HG02885 (cell line): ENCODE measurements at regions not wholly inside any gene's neighbourhood (a gene's known extent, or its start where the extent isn't known, plus 50 kb on each side); places are given as distances from the start of the nearest gene placed in this dataset.

Experiments used
- ATAC-seq: cut with Tn5 transposase; IDR thresholded peaks from one replicate; pipeline ENCODE4 v1.9.1; 2021; ENCODE audit warnings: mild to moderate bottlenecking; ENCODE audit not compliant: unreplicated experiment, poor library complexity

DNA sequence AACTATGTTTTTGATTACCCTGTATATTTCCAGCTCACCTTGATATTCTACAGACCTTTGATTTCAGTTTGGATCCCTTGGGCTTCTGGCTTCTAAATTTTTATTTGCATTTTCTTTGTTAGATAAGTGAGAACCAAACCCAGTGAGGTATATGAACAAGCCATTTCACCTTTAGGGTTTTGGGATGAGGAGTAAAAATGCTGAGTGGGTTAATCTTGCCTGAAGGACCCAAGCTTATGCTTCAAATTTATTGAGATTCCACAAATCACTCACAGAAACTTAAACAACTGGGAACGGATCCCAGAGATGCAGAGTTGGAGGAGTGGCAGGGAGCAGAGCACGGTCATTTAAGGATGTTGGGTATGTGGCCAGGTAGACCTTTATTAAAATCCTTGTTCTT is 263.3 kb upstream of the BMP2 start:
- ATAC-seq: no peak

DNA sequence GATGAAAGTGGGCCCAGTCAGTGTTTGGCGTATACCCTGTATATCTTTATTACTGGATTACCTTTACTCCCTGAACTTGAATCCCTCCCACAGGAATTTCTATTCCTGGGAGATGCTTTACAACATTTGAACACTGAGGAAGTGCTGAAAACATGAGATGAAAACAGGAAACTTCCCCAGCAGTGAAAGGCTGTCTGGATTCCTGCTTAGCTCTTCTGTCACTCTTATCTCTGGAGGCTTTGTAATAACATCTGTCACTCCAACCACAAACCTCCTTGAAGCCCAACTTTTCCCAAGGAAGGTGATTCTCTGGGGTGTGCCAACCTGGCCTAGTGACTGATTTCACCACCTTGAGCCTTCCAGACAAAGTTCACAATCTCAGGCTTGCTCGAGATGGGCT is 264.5 kb upstream of the BMP2 start:
- no peak for ATAC-seq

DNA sequence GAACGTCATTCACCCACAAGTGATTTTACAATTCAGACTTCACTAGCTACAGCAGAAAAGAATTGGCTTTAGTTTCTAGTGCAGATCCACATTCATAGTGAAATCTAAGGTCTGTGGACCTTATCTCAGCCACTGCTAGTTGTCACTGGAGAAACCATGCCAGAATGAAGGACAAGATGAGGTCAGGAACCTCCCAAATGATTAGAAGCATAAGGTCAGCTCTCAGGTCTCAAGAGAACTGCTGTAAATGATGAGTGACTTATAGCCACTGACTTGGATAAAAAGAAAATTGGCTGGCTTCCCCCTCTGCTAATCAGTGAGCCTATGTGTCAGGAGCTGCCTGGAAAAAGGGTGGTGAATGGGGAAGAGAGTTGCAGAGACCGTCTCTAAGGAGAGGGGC is 265.3 kb upstream of the BMP2 start:
- no peak for ATAC-seq

DNA sequence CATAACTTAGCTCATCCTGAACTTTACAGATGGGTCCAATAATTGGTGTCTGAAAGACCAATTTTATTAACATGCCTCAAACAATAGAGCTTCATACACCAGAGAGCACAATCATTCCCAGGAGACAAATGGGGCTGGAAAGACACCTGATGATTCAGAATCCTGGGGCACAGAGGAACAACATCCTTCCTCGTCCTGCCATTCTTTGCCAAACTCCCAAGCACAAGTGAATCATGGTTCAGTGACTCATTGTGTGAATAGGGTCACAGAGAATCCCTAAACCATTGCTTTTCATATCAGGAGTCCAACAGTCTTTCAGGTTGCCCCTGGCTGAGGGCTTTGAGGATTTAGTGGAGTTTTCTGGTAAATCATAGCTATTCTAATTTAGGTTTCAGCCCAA is 266.4 kb upstream of the BMP2 start:
- ATAC-seq: no peak

DNA sequence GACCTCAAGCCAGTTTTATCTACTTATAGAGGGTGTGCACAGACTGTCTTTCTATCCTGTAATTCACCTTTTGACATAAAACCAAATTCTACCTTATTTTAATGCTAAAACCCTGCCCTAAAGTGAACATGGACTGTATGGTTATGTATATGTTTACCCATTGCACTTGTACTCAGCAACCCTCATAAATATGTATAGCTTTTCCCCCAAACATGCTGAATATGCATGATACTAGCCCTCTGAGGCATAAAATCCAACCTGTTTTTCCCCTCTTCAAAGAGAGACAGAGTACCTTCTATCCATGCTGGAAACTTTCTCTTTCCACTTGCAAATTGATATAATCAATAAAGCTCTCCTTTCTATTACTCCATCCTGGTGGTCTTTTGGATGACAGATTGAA is 267.9 kb upstream of the BMP2 start:
- ATAC-seq: no peak

DNA sequence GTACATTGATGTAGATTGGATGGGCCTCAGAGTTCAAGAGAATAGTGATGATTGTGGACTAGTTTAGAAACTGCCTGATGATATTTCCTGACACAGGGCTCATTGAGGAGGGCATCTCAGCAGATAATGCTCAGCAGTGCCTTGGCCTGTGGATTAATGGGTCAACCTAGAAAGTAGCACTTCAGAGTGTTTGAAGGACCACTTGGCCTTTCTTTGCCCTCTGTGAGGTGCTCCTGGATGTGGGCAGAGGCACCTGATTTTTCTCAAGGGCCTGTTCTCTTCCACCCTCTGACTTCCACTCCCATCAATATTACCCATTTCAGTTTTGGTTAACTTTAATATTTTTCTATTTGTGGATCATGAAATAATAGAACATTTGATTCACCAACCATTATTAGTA is 270.6 kb upstream of the BMP2 start:
- no peak for ATAC-seq

DNA sequence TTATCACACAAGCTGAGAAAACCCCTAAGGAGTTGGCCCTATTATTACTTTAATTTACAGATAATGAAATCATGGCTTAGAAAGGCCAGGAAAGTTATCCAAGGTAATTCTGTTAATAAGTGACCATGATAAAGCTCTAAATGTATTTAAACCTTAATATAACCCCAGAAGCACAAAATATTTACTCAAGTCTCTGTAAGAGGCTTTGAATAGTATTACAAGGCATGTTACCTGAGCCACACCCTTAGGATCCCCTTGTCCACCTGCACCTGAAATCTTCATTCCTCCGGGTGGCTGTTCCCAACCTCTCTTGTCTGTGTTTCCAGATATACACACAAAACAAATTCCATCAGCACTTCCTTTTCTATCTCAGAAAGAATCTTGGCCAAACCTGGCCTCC is 271.6 kb upstream of the BMP2 start:
- ATAC-seq: no peak

DNA sequence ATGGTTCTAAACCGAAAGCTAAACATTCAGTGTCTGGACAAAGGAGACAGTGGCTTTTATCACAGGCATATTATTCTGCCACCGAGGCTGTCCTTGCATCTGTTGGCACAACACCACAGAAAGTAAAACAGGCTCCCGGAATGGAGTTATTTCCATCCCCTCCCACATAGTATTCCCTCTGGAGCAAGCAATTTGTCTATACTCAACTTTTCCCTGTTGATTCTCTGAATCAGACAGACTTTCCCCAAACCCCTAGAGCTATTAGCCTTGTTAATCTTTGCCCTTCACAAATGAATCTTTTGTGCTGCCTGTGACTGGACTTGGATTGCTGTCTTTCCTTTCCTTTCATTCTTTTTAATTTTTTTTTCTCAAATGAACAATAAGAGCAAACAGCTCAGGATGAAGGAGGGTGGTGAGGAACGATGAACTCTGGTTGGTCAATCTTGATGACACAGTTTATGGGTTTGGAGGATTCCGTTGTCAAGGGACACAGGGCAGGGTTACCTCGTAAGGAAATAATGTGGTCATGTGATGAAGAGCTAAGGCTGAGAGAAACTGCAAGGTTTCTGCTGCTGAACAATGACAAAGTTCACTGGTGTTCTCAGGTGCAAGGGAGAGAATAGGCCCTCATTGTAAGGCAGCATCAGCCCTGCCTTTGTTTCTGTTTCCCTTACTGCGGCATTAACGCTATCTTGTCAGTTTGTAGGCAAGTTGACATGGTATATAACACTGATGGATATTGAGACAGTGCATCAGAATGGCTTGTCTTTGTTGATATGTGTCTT is 275.0 kb upstream of the BMP2 start:
- ATAC-seq: no peak

DNA sequence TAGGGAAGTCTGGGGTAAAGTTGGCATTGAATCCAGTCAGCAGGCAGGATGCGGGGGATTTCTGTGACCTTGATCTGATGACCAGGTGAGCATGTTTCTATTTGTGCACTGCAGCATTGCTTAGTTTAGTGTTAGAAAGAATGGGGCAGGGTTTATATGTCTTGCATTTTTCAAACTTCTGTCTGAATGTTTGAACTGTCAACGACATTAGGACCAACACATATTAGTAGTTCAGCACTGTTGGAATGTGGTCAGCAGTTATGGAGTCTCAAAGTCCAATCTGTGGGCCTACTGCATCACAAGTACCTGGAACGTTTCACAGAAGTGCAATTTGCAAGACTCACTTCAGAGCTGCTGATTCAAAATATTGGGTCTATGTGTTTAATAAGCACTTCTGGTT is 276.6 kb upstream of the BMP2 start:
- no peak for ATAC-seq

DNA sequence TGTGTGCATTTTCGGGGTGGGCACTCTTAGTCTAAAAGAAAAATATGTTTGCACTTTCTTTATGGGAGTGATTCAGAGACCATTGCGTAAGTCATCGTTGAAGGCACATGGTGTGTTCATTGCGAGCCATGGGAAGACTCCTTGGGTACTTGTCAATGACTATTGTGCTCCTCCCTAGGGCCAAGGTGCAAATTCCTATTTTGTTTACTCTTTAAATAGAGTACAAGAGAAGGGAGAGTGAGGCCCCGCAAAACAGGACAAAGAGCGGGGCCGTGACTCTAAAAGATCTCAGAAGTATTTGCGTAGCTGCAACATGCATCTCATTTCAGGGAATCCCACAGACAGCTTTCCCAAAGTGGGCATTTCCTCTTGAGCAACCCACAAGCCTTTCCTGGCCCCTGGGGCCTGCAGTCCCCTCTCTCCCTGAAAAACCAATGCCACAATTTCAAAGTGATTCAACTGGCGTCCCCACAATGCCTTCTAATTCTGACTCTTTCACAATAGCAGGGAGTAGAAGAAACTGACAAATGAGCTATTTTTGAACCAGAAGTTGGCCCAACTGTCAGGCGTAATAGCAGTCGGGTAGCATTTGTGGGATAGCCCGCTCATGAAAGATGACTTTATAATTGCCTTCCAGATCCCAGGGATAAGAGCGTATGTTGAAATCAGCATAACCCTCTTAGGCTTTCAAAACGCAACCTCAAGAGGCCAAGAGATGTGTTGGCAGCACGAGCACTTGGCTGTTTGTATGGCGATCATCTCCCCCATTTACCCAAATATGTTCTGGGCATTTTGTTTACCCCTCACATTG is 277.9 kb upstream of the BMP2 start:
- no peak for ATAC-seq

DNA sequence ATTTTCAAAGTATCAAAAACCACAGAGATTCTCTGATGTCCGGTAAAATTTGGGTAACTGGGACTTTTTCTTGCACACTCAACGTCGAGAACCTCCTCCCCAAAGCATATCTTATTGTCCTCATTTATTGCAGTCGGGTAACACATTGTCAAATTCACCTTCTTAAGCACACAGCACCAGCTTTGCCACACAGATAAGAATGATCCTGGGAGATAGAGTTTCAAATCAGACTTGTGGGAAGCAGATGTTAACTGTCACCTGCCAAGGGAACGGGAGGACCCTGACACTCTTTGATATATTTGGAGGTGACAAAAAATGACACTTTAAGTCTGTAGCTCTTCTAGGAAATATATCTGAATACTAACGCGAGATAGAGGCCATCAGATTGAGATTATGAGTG is 282.1 kb upstream of the BMP2 start:
- no peak for ATAC-seq

DNA sequence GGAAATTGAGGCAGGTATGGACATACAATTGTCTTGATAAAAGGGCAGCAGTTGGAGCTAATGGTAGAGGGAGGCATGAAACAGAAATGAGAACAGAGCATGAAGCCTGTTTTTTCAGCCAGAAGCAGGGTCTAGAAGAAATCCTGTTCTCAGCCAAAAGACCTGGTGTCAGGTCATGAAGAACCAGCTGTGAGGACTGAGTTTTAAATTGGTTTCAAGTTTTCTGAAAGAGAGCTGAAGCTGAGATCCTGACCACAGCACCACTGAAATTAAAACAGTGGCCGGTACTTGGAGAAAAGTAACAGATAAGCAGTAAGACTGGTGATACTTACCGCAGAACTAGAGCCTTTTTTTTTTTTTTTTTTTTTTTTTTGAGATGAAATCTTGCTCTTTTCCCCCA is 283.8 kb upstream of the BMP2 start:
- no peak for ATAC-seq

DNA sequence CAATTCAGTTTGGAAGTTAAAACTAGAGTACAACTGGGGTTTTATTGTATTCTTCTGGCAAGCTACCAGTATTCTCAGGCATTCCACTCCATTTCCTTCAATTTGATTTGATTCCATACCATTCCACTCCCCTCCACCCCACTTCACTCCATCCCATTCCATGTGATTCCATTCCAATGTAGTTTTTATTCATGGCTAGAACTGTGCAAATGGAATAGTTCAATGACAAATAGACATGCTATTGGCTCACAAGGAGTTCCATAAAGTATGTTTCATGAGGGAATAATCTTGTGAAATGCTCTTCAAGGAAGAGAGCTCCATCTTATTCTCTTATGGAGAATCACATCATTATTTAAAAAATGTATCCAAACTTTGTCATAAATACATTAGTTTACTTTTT is 285.0 kb upstream of the BMP2 start:
- ATAC-seq: no peak

DNA sequence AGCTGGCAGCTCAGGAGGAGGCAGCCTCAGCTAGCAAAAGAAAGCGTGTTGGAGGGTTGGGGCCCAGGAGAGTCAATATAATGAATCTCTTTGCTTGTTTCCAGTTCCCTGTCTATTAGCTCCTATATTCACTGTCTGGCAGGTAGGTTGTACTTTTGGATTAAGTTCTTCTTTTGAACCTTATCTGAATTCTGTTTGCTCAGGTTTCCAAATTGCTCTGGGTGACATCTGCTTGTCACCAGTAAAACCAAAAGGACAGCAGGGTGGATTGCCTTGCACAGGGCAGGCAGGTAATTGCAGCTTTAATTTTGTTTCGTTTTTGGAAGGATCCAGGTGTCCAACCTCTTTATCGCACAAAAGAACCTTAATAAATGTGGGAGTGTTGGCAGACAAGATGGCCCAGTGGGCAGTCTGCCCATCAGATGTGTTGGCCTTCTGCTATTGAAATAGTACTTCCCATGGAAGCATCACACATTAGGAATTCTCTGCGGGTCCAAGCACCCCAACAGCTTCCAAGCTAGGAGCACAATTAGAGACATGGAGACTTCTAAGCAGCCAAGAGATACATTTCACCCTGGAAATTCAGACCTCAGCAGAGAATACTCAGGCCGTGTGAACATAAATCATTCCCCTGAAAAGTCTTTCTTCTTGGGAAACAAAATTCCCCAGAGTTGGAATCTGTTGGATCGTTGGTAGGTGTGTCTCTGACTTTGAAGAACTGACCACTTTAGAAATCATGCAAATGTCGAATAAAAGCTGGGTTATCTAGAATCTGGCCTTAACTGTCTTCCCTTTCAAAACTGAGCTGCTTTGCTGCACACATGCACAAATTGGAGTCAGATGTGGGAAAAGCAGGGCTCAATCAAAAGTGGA is 286.9 kb upstream of the BMP2 start:
- ATAC-seq: no peak

DNA sequence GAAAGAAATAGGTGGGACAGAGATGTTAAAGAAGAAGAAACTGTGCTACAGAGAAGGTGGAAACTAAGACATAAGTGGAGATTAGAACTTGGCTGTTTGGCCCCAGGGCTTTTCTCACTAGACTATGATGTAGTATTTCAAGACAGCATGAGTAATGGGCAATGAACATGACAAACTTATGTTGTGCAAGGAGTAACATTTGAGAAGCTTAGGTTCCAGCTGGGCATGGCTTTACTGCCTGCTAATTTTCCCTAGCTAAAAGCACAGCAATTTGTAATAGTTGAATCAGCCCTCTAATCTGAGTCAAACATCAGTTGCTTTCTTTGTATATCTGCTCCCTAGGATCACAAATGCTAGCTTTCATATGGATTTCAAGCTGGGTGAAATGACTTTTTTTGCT is 294.3 kb upstream of the BMP2 start:
- ATAC-seq: no peak

DNA sequence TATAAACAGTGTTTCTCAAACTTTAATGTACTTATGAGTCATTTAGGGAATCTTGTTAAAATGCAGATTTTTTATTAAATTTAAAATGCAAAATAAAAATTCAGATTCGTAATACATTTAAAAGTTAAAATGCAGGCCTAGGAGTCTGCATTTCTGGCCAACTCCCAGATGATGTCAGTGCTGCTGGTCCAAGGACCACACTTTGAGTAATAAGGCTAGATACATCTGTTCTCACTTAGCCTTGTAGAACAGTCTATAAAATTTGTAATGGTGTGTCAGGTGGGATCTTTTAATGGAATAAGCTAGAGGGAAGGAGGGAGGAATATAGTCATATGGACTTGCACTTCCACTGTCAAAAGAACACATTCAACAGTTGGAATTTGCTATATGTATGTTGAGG is 295.6 kb upstream of the BMP2 start:
- ATAC-seq: no peak

DNA sequence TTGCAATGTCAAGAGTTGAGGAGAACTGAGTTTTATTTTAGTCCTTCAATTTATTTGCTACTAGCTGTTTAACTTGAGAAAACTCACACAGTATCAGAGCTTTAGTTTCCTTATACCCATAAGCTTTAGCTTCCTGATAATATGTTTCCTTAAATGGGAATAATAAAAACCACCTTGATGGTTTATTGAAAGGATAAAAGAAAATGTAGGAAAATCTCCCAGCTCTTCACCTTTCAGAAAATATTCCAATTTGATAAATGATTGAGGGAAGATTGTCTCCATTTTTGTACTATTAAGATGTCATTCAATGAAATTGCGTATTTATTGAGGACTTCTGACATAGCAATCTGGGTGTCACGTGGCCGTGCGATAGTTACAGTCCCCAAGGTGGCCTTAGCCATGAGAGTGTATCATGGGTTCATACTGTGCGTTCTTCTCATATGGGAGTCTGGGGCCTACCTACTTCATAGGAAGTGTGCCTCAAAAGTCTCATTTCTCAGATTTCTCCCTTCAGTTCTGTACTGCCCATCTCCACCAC is 296.3 kb upstream of the BMP2 start:
- no peak for ATAC-seq

DNA sequence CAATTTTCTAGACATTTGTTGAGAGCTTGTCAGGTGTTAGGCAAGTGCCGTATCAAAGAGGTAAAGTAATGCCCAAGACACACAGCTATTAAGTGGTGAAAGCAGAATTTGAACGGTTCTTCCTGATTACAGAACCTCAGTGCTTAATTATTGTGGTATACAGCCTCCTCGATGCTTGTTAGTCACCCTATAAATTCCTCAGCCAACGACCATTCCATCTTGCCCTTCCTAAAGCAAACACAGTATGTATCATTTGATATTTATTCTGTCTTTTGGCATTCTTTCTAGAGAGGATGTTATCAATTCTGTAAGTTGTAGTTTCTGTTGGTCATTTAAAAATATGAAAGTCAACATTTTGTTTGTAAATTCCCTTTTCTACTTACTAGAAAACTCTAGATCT is 297.8 kb upstream of the BMP2 start:
- ATAC-seq: no peak

DNA sequence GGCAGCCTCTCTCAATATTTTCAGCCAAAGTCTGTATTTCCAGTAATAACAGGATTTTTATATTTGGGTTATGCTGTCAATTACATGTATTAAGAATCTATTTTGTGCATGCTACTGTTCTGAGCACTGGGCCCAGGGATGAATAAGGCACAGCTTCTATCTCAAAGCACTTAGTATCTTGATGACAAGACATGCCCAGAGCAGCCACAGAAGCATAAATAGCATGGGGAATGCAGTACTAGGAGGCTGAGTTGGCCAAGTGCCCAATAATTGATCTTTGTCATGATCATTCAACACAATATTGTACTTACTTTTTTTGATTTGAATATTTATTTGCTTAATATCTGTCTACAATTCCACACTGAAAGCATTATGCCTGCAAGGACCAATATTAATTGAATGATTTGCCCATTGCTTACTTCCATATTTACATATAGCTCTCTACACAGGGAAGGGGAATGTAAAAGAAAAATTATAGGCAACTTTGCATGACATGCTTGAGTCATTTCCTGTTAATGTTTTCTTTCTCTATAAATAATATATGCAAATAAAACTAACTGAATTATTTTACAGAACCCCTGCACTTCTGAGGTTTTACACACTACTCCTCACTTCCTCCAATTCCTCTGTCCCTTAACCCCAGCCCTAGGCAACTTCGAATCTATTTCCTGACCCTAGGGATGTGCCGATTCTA is 298.9 kb upstream of the BMP2 start:
- ATAC-seq: no peak

DNA sequence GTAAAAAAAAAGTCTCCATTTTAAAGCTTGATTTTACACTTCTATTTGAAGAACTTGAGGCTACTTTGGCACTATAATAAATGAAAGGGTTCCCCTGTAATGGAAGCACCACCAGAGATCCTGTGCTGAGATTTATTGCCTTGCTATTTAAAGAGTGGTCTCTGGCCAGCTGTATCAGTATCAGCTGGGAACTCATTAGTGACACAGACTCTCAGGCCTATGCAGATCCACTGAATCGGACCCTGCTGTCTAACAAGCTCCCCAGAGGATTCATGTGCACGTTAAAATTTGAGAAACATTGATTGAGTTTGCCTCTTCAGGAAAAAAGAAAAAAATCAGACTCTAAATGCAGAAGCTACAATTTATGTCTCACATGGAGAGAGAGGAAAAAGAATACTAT is 299.9 kb upstream of the BMP2 start:
- no peak for ATAC-seq
